ENCODE measurements at regions not wholly inside any gene's neighbourhood (a gene's known extent, or its start where the extent isn't known, plus 50 kb on each side); places are given as distances from the start of the nearest gene placed in this dataset.

DNA sequence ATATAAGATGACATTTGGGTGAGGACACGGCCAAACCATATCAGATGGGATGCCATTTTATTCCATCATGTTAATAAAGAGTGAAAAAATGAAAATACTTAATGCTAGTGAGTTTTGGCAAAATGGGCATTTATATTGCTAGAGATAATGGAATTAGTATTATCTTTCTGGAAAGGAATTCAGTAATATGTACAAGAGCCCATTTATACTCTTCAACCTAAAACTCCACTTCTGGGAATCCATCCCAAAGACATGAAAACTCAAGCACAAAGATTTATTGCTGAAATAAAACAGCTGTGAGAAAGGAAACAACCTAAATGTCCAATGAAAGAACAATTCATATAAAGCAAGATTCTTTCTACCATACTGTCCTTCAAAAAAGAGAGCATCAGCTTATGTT lies 96.0 kb upstream of the TMEM168 start:
- DNase-seq = no peak

DNA sequence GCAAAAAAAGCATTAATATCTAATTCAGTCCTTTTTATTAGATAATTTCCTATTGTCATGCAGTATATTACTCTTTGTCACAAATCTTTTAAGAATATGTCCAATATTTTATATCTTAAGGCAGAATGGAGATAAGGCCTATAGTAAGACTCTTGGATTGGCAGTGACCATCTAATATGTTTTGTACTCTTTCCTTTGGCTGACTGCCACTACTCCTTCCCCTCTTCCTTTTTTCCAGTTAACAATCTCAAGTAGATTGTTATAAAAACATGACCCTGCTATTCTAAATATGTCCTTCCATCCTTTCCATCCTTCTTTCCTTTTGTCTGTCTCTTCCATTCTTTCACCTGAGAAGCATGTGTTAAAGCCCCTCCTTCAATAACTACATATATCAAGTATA lies 92.8 kb upstream of the TMEM168 start:
- DNase-seq = no peak

DNA sequence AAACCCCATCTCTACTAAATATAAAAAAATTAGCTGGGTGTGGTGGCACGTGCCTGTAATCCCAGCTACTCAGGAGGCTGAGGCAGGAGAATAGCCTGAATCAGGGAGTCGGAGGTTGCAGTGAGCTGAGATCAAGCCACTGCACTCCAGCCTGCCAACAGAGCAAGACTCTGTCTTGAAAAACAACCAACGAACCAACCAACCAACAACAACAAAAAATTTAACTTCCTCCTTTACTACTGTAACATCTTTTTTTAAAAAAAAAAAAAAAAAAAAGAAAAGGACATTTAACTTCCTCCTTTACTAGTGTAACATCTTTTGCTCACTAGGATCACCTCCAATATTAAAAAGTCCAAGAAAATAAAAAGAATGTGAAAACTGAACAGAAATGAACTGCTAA lies 92.3 kb upstream of the TMEM168 start:
- DNase-seq = no peak

DNA sequence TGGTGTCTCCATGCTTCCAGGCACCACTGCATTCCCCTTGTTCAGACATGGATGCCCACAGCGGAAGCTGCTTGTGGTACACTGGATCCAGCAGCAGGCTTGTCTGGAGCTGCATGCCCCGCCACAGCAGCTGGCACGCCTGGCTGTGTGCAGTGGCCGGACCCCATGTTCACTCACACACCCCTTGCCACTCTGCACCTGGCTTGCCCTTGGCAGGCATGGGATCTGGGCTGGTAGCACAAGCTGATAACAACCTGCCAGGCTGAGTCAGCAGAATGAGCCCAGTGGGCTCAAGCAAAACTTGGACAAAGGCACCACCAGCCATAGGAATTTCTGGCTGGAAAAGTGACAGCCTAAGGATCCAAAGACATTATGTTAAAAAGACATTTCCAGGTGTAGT lies 91.8 kb upstream of the TMEM168 start:
- no peak for DNase-seq

DNA sequence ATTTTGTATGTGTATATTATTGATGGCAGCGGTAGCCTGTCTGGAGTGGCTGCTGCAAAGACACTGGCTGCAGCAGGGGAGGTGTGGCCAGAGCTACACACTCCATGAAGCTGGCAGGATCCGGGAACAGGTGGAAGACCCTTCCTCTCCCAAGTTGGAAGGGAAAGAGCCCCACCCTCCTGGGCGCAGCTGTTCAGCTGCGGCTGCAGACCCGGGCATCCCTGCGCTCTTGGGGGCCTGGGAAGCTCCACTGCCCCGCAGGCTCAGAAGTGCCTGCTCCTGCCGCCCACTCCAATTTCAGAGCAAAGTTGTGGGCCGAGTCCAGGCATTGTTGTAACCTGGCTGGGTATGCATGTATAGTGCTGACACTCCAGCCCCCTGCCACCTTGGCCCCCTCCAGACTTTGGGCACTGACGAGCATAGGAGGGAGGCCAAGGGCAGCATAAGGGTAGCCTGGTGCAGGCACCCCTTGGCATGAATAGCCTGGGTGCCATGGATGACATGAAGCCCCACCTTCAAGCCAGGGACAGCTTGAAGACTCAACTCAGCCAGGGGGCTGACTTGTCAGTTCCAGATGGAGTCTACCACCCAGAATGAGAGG lies 90.7 kb upstream of the TMEM168 start:
- DNase-seq = no peak

DNA sequence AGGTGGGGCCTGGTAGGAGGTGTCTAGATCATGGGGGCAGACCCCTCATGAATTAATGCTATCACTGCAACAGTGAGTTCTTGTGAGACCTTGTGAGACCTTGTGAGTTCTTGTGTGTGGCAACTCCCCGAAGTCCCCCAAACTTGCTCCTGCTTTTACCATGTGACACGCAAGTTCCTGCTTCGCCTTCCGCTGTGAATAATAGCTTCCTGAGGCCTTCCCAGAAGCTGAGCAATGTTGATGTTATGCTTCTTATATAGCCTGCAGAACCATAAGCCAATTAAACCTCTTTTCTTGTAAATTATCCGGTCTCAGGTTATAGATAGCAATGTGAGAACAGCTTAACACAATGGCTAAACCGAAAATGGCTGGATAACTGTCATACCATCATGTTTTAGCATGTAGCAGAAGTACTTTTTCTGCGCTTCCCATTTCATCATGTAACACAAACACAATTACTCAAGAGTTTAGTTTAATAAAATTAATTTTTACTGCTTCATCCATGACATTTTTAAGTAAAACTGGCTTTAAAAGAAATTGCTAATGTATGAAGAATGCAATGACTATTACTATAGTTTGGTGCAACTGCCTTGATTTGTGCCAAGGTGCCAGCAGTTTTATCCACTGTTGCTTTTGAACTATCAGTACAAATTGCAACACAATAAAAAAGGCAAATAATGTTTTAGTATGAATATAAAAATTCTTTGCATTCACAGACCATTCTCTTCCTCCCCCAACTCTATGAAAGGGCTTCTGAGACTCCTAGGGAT lies 87.7 kb upstream of the TMEM168 start:
- no peak for DNase-seq

DNA sequence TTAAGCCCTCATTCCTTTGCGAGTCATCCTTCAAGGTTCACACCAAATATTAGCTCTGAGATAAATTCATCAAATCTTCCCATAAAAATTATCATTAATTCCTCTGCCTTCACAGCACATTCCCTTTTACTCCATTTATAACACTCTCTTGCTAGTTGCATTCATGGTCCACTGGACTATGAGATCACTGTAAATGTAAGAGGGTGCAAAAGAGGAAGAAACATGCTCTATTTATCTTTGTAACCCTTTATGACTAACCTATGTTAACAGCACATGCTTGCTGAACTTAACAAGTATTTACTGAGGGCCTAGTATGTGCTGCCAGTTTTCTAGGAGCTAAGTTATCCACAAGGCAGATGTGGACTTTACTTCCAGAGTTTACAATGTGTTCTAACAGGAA lies 86.7 kb upstream of the TMEM168 start:
- no peak for DNase-seq

DNA sequence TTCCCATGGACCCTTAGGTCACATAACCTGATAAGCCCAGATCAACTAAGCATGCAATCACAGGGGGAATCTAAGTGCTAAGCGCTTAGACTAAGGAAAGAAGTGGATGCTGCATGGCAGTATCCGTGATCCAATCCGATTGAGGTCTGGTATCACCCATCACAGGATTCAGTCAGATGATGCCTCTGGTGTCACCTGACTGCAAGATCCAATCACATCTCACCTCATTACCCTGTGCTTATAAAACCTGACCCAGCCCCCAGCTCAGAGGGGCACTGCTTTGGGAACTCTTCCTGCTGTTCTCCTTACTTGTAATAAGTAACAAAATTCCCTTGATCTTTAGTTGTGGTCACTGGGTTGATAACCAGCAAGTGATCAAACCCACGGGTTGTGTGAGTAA lies 84.7 kb upstream of the TMEM168 start:
- no peak for DNase-seq

DNA sequence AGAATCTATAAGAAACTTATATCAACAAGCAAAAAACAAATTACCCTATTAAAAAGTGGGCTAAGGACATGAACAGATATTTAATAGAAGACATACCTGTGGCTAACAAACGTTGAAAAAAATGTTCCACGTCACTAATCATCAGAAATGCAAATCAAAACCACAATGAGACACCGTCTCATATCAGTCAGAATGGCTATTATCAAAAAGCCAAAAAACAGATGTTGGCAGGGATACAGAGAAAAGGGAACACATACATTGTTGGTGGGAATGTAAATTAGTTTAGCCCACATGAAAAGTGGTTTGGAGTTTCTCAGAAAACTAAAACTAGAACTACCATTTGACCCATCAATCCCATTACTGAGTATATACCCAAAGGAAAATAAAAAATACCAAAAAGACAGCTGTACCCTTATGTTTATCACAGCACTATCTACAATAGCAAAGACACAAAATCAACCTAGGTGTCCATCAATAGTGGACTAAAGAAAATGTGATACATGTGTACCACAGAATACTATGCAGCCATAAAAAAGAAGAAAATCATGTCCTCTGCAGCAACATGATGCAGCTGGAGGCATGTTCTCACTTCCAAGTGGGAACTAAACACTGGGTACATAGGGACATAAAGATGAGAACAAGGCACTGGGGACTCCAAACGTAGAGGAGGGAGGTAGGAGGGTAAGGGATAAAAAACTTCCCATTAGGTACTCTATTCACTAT lies 83.8 kb upstream of the TMEM168 start:
- DNase-seq = no peak

DNA sequence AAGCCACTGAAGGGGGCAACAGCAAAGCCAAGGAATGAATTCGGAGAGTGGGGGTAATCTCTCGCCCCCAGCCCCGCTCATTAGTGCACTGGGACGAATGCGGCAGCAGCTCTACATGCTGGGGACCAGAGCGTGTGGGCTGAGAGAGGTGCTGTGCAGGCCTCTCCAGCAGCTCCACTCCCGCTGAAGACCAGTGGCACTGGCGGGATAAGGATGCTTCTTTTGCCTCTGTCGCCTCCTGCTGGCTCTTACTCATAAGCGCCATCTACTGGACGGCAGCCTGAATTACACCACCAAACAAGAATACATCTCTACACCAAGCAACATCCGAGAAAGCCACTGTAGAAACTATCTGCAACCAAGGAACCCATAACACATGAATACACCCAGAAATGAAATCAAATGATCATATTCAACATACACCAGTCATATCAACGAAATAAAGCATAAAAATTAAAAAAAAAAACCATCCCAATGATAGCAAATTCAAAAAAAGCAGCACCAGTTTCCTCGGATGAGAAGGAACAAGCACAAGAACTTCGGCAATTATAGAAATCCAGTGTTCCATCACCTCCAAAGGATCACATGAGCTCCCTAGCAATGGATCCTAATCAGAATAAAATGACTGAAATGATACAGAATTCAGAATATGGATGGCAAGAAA lies 79.0 kb upstream of the TMEM168 start:
- DNase-seq = no peak

DNA sequence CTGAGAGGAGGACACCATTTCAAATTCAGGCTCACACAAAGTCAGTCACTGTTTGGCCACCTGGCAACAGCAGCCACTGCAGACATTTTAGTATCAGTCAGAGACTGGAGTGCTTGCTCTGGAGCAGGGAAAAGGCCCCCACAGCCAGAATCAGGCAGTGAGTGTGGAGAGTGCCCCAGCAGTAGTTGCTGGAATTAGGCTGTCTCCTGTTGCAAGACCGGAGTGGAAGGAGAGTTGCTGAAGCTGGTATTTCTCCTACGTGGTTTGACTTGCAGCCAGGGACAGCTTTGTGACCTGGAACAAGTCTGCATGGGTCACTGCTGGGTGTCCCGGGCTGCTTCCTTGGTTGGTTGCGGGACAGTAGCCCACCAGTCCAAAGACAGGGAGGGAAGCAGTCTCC lies 78.4 kb upstream of the TMEM168 start:
- DNase-seq = no peak

DNA sequence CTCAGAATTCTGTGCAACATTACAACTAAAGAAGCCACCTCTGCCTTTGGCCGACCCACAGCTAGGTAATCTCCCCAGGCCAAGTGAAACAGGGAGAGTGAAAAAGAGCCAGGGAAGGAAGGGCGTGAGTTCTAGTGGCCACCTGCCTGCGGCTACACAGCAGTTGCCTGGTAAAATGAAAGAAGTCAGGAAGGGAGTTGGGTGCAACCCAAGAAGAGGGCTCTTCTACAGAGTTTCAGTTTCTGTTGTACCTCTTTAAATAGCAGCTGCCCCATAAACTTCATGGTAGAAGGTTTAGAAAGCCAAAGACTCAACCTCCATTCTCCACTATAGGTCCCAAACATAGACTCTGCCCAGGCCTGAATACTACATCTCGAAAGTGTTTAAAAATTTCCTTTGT lies 76.2 kb upstream of the TMEM168 start:
- no peak for DNase-seq

DNA sequence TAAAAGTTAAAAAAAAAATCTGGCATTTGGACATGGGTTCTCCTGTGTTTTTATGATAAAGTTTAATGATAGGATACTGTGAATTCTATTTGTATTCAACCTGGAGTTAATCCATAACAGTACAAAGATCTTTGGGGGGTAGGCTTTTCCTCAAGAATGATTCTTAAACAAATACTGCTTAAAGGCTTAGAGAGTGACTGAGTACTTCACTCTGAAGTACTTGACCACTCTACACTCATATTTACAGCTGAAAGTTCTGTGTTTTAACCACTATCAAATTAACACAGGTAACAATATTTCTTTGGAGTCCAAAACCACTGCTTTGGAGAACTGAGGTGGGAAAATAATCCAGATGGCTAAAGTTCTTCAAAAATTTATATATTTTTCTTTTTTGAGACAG lies 74.2 kb upstream of the TMEM168 start:
- no peak for DNase-seq

DNA sequence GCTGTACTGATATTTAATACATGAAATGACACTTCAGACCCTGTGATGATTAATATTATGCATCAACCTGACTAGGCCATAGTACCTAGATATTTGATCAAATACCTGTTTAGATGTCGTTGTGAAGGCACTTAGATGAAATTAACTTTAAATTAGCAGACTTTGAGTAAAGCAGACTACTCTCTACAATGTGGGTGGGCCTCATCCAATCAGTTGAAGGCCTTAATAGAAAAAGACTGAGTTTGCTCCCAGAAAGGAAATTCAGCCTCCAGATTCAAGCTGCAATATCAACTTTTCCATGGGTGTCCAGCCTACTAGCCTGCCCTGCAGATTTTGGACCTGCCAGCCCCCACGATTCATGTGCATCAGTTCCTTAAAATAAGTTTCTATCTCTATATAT lies 68.6 kb upstream of the TMEM168 start:
- no peak for DNase-seq

DNA sequence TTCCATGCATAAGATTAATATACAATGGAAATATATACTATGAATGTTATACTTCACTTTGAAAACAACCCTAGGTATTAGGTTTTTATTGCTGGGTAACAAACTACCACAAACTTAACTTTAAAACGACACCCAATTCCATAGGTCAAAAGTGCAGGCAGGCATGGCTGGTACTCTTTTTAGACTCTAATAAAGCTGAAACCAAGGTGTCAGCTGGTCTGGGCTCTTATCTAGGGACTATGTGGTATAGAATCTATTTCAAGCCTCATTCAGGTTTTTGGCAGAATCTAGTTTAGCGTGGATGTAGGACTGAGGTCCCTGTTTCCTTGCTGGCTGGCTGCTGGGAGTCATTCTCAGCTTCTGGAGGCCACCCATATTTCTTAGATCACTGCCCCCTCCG lies 65.0 kb upstream of the TMEM168 start:
- no peak for DNase-seq

DNA sequence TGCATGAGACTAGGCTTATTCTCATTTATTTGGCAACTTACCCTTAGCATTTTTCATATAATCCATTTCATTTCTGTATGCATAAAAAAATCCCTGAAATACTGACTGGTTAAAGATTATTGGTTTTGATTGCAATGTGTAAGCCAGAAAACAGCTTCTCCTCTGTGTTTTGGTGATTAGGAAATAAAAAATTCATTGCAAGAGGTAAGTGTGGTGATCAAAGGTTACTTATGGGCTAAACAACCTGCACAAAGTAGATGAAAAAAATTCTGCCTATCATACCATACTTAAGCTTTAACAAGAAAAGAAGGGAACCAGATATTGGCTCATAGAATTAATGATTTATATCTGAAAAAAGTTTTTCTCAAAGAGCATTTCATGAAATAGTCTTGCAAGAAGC lies 64.0 kb upstream of the TMEM168 start:
- no peak for DNase-seq

DNA sequence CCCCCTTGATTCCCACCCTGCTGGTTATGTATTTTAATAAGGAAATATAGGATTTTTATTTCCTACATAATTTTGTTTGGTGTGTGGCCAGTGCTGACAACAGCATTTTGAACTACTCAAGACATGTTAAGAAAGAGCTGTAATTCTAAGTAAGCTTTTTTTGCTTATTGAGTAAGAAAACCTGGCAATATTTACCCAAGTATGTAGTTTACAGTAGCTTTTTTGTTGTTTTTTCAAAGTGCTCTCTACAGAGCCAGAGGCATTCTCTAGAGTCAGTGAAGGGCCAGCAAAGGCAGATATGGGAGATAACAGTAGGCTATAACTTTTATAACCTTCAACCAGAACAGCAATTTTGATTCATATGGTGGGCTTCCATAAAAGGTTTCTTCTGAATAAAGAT lies 63.2 kb upstream of the TMEM168 start:
- DNase-seq = no peak

DNA sequence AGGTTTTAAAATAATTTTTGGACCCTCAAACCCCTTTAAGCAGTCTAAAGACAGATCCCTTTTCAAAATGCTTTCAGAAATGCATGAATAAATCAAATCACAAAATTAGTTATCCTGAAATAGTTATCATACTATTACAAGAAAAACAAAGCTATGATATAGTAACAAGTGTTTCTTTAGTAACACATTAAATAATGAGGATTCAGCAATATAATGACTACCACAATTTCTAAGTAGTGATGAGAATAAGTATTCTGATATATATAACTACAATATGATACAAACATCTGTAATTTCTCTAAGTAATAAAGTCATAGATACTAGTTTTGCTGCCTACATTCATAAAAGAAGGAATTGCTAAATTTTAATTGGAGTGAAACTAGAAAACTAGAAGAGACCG lies 53.0 kb upstream of the TMEM168 start:
- no peak for DNase-seq

All from amygdala (tissue), 56 donors.